ENCODE measurements at regions not wholly inside any gene's neighbourhood (a gene's known extent, or its start where the extent isn't known, plus 50 kb on each side); places are given as distances from the start of the nearest gene placed in this dataset.

GRCh38 chr11:80625563-80625962 is 1184.7 kb upstream of the TENM4 start:
- TF ChIP-seq CTCF (IDR thresholded peaks at IDR 0.05; ENCODE audit: insufficient read depth, missing control alignments) = no peak
- no peak for FAIRE-seq
- DNase-seq (ENCODE audit: insufficient read length, low spot score) = no peak

- FAIRE-seq (no peak), DNase-seq (ENCODE audit: insufficient read length, low spot score) (no peak)
- TF ChIP-seq CTCF (IDR thresholded peaks at IDR 0.05; ENCODE audit: insufficient read depth, missing control alignments) = no peak
Measured at GRCh38 chr11:80621871-80622270, 1181.0 kb upstream of the TENM4 start.

- FAIRE-seq (no peak), DNase-seq (ENCODE audit: insufficient read length, low spot score) (no peak)
- TF ChIP-seq CTCF (IDR thresholded peaks at IDR 0.05; ENCODE audit: insufficient read depth, missing control alignments) = no peak
Measured at GRCh38 chr11:80620867-80621266, 1180.0 kb upstream of the TENM4 start.

- DNase-seq (ENCODE audit: insufficient read length, low spot score) = no peak
- TF ChIP-seq CTCF (IDR thresholded peaks at IDR 0.05; ENCODE audit: insufficient read depth, missing control alignments) = no peak
- FAIRE-seq = no peak
Measured at GRCh38 chr11:80617156-80617555, 1176.3 kb upstream of the TENM4 start.

GRCh38 chr11:80616070-80616800 is 1175.4 kb upstream of the TENM4 start:
- FAIRE-seq (peak; percentile 25), DNase-seq (ENCODE audit: insufficient read length, low spot score) (no peak)
- TF ChIP-seq CTCF (IDR thresholded peaks at IDR 0.05; ENCODE audit: insufficient read depth, missing control alignments) = no peak

- no peak for FAIRE-seq
- TF ChIP-seq CTCF (IDR thresholded peaks at IDR 0.05; ENCODE audit: insufficient read depth, missing control alignments) = no peak
- DNase-seq (ENCODE audit: insufficient read length, low spot score) = no peak
Measured at GRCh38 chr11:80613655-80614054, 1172.8 kb upstream of the TENM4 start.

GRCh38 chr11:80610516-80610915 is 1169.7 kb upstream of the TENM4 start:
- FAIRE-seq = no peak
- DNase-seq (ENCODE audit: insufficient read length, low spot score) = no peak
- TF ChIP-seq CTCF (IDR thresholded peaks at IDR 0.05; ENCODE audit: insufficient read depth, missing control alignments) = no peak
